Loucy (cell line): ENCODE measurements at regions not wholly inside any gene's neighbourhood (a gene's known extent, or its start where the extent isn't known, plus 50 kb on each side); places are given as distances from the start of the nearest gene placed in this dataset.

ENCODE experiments used
- EZH2phosphoT487 ChIP-seq: fragments of 200-600 bp; IDR thresholded peaks from 2 replicates; pipeline ENCODE4 v1.6.1; 2018; ENCODE audit warnings: antibody characterized with exemption, mild to moderate bottlenecking, moderate library complexity, borderline replicate concordance
- TF ChIP-seq, protein P1 (sequence below): fragments of 200-600 bp; sonication (generic); conservative IDR thresholded peaks from 2 replicates; pipeline ENCODE4 v1.5.1; 2014; ENCODE audit warnings: mild to moderate bottlenecking, antibody characterized with exemption, low read length

- TF ChIP-seq, protein P1, sequence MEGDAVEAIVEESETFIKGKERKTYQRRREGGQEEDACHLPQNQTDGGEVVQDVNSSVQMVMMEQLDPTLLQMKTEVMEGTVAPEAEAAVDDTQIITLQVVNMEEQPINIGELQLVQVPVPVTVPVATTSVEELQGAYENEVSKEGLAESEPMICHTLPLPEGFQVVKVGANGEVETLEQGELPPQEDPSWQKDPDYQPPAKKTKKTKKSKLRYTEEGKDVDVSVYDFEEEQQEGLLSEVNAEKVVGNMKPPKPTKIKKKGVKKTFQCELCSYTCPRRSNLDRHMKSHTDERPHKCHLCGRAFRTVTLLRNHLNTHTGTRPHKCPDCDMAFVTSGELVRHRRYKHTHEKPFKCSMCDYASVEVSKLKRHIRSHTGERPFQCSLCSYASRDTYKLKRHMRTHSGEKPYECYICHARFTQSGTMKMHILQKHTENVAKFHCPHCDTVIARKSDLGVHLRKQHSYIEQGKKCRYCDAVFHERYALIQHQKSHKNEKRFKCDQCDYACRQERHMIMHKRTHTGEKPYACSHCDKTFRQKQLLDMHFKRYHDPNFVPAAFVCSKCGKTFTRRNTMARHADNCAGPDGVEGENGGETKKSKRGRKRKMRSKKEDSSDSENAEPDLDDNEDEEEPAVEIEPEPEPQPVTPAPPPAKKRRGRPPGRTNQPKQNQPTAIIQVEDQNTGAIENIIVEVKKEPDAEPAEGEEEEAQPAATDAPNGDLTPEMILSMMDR, result no peak
- TF ChIP-seq EZH2phosphoT487, result no peak
Observed at GRCh38 chr1:199087144-199087543, 448.3 kb downstream of the PTPRC start.
